ENCODE measurements at regions not wholly inside any gene's neighbourhood (a gene's known extent, or its start where the extent isn't known, plus 50 kb on each side); places are given as distances from the start of the nearest gene placed in this dataset.

GRCh38 chr1:8083739-8084484, 57.8 kb upstream of the ERRFI1 start:
- no peak for DNase-seq

- no peak for DNase-seq
Observed at GRCh38 chr1:8082945-8083344, 56.8 kb upstream of the ERRFI1 start.

- peak; percentile 63 for DNase-seq
Observed at GRCh38 chr1:8078176-8078671, 52.1 kb upstream of the ERRFI1 start.

GRCh38 chr1:8077602-8078001, 51.5 kb upstream of the ERRFI1 start:
- DNase-seq: no peak

GRCh38 chr1:8077120-8077573, 51.0 kb upstream of the ERRFI1 start:
- DNase-seq: peak; percentile 40

GRCh38 chr1:8076176-8076575, 50.1 kb upstream of the ERRFI1 start:
- DNase-seq: no peak

Measured in RPMI8226 (cell line).